Hematopoietic multipotent progenitor cell treated with erythropoietin and hydrocortisone succinate and interleukin-3 and kit ligand, for 6 days (in vitro differentiated cells): ENCODE measurements at regions not wholly inside any gene's neighbourhood (a gene's known extent, or its start where the extent isn't known, plus 50 kb on each side); places are given as distances from the start of the nearest gene placed in this dataset.
A peak's percentile ranks its signal among the peaks of the same experiment; 100 is the strongest.

Source experiments
- DNase-seq: peaks from one replicate; pipeline ENCODE4 v3.0.0-alpha.2; 2015

- DNase-seq = no peak
Observed at GRCh38 chr5:77908787-77909186, 132.6 kb upstream of the TBCA start.

- DNase-seq = no peak
Observed at GRCh38 chr5:77907786-77908185, 131.6 kb upstream of the TBCA start.

DNA sequence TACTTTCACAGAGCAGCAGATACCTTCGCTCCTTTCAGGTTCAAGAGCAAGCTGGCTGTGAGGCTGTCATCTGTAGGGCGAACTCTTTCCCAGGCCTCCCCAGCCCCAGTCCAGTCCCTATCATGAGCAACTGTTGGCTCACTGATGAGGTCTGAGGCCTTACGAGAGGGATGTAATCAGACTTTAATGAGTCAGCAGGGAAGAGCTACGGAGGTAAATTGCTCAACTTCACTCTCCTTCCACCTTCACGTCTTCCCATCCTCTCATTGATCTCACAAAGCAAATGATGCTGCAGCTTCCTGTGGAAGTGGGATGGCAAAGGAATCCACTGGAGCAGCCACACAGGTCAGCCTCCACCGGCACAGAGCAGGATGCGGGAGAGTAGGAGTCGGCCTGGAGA, 130.7 kb upstream of the TBCA start:
- no peak for DNase-seq

GRCh38 chr5:77904362-77904761, 128.2 kb upstream of the TBCA start:
- no peak for DNase-seq

DNA sequence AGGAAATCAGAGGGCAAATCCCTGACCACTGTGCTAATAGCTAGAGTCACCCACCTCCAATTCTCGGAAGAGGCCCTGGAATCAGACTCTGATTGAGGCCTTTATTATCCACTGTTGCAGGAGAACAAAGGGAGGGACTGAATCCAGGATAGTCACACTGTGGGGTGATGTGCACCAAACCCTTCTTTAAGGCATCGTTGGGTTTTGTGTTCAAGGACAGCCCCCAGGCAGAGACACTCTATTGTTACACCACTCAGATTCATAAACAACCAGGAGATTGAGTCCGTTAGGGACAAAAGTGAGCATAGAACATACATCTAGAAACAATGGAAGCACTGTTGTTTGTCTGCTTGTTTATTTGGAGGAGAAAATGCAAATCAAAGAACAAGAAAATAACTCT, 124.6 kb upstream of the TBCA start:
- DNase-seq = no peak

- DNase-seq = no peak
Observed at GRCh38 chr5:77898385-77898784, 122.2 kb upstream of the TBCA start.

GRCh38 chr5:77896338-77896737, 120.2 kb upstream of the TBCA start:
- no peak for DNase-seq

DNA sequence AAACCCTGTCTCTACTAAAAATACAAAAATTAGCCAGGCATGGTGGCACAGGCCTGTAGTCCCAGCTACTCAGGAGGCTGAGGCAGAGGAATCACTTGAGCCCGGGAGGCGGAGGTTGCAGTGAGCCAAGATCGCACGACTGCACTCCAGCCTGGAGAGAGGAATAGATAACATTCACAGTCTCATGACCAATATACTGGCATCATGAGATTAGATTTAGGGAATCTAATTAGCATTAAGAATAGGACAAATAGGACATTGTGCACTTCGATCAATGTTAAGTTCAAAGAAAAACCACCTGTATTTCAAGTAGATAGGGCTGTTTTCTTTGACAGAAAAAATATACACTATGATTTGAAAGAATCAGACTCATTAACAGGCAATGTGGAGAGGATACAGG, 118.0 kb upstream of the TBCA start:
- peak; percentile 38 for DNase-seq

DNA sequence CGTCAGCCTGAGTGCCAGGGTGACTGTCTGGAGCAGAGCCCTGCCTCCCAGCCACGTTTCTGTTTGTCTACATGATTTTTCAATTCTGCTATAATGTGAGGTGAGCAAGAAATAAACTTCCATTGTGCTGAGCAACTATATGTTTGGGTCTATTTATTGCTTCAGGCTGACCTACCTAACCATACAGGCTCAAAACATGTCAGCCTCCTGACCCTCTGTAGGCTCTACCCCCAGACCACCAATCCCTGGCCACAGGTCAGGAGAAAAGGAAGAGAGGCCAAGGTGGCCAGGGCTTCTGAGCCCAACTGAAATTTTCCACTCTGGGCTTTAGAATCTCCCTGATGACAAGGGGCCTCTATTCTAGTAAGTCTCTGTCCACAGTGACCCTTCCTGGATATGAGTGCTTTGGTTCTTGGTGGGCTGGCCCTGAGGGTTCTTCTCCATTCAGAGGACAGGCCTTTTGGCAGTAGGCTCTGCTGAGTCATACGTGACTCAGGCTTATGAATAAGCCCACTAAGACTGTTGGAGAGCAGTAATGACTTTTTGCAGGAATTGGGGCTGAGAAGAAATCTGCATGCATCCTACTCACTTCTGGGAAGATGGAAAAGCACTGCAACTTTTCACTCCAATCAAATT, 117.2 kb upstream of the TBCA start:
- peak; percentile 80 for DNase-seq

DNA sequence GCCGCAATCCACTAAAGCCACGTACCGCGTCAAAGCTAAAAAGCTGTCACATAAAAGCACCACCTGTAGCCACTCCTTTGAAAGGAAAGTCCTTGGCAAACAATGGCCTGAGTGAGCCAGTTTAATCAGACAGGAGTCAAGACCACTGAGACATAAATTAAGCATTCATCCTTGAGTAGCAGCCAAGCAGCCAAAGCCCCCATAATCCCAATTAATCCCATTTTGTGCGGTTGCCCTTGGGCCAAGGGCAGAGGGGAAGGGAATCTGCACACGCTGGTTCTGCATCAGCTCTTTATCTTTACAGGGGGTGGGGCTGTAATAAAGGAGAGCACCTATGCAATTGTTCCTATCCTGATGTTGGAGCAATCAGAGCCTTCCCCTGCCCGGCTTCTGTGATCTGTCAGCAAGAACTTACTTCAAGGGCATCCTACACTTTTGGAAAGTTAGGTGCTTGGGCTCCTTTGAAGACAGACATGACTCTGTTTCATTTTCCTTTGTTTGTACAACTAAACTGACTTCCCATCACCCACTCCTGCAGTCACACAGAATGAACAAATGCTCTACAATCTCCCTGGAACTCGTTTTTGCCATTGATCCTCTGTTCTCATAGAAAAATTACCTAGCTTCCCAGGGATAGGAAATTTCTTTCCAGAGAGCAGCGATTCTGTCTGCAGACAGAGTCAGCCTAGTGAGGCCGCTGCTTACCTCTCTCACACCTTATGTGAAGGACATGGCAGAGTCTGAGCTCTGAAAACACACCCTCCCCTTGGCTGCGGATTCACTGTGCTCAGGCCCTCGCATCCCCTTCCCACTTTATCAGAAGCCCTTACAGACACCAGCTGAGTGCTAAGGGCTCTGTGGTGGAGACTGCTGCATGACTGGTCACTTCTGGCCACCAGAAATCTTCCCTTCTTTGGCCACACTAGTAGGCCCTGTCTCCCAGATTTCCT, 116.2 kb upstream of the TBCA start:
- DNase-seq = no peak

- no peak for DNase-seq
Observed at GRCh38 chr5:77885519-77885918, 109.4 kb upstream of the TBCA start.

- peak; percentile 91 for DNase-seq
Observed at GRCh38 chr5:77882670-77883257, 106.6 kb upstream of the TBCA start.

- peak; percentile 93 for DNase-seq
Observed at GRCh38 chr5:77881528-77881927, 105.4 kb upstream of the TBCA start.

GRCh38 chr5:77877516-77878355, 101.6 kb upstream of the TBCA start:
- no peak for DNase-seq

DNA sequence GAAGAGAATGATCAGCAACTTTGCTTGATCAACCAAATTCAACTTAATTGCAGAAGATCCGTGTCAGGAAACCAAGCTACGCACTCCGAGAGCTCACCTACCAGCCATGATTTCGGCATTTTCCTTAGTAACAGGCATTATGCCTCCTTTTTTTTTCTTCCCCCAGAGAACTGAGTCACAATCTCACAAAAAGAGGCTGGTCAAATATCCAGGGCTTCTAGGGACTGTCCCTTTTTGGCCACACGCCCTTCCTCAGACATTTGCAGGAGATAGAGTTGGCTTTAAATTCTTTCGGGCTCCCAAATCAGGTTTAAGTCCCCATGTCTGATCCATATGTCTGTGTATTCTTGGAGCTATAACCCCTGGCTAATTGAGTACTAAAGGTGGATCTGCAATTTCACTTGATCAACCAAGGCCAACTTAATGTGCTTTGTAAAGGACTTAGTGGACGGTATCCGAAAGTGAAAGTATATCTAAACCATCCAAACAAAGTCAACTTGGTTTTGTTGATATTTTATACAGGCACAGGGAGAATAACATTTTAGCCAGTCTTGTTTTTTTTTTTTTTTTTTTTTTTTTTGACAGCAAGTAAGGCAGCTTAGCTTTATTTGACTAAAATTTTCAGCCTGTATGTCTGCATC, 100.8 kb upstream of the TBCA start:
- no peak for DNase-seq

DNA sequence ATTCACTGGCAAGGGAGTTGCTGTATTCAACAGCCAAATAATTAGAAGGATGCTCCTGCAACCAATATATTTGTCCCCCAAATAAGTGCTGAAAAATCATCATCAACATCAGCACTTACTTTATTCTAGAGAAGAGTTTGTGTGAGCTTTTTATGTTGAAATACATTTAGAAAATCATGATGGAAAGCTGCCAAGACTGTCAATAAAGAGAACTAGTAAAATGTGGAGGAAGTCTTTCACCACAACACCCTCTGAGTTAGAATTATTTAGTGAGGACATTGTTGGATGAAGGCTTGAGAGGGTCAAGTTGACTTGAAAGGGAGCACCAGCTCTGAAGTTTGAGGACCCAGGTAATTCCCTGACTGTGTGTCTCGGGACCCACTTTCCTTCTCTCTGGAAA, 100.2 kb upstream of the TBCA start:
- DNase-seq = peak; percentile 66

DNA sequence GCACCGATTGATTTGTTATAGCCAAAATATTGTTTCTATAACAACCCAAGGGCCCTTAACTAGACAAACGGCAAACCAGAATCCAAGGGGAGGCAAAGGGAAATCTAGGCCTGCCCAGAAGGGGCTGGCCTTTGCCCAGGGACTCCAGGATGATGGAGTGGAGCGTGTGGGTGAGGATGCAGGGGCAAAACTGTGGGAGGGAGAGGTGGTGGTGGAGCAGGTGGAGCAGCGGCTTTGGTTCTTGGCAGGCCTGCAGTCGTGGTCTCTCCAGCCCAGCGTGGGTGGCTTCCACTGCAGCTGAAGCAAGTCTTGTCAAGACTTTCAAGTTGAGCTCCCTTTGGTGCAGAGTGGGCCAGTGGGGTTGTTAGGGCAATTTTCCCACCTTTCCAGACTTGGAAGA, 98.6 kb upstream of the TBCA start:
- no peak for DNase-seq

GRCh38 chr5:77873239-77873638, 97.1 kb upstream of the TBCA start:
- DNase-seq = no peak

GRCh38 chr5:77871946-77872345, 95.8 kb upstream of the TBCA start:
- DNase-seq = no peak

DNA sequence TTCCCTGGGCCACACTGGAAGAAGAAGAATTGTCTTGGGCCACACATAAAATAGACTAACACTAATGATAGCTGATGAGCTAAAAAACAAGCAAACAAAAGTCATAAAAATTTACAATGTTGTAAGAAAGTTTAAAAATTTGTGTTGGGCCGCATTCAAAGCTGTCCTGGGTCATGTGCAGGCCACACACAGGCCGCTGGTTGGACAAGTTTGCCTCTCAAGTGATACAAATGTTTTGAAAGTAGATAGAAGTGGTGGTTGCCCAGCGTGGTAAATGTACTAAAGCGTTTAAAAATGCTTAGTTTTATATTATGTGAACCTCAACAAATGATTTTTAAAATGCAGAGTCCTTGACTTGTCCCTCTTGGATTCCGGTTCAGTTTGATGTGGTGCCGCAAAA, 94.9 kb upstream of the TBCA start:
- DNase-seq = no peak

DNA sequence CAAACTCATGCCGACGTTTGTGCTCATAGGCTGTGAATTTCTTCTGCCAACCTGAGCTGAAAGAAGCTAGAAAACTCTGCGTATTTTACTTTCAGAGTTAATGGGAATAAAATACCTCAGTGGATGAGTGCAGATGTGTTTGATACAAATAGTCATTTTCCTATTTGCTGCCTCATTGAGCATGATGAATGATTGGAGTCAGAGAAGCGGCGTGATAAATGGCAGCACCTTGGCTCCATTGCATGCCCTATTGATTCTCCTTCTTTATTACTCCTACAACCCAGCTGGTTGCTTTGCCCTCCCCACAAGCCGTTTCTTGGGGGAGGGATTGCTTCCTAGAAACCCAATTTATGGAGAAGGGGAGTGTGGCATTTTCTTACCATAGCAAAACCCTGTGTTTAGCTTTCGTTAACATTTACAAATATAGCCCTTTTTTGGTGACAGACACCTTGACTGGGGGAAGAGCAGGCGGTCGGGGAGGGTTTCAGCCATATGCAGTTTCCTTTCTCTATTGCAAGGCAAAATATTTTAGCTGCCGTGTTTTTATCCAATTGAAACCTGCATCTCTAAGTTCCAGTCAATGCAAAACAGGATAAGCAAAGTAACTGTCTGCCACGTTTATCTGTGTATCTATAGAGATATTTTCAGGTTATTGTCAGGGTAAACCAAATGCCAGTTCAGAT, 93.1 kb upstream of the TBCA start:
- no peak for DNase-seq

GRCh38 chr5:77867914-77868313, 91.8 kb upstream of the TBCA start:
- DNase-seq = peak; percentile 37
